SK-N-MC (cell line): ENCODE measurements at regions not wholly inside any gene's neighbourhood (a gene's known extent, or its start where the extent isn't known, plus 50 kb on each side); places are given as distances from the start of the nearest gene placed in this dataset.
"Not testable (repeated sequence)": the region's sequence is repeated elsewhere in the genome, so short reads cannot be mapped to it uniquely, and the experiment has no call there.

ENCODE experiments used
- EZH2 ChIP-seq: fragments of 200-600 bp; sonication (generic); IDR thresholded peaks from one replicate; pipeline ENCODE4 v1.6.1; 2017; ENCODE audit warnings: antibody characterized with exemption
- FOXP2 ChIP-seq: optimal IDR thresholded peaks from 2 replicates; pipeline ENCODE3; 2011; ENCODE audit warnings: mild to moderate bottlenecking, moderate library complexity; ENCODE audit not compliant: insufficient read depth; ENCODE audit errors: extremely low read length, control extremely low read depth
- POLR2AphosphoS5 ChIP-seq: IDR thresholded peaks from 2 replicates; pipeline ENCODE4 v1.6.1; 2012; ENCODE audit warnings: mild to moderate bottlenecking, low read depth, low read length, borderline replicate concordance

- TF ChIP-seq EZH2, POLR2AphosphoS5, FOXP2: not testable (repeated sequence)
Measured at GRCh38 chr15:20219171-20219570, 322.4 kb downstream of the GOLGA6L6 start.
